Right cardiac atrium (tissue), 5 donors: ENCODE measurements at regions not wholly inside any gene's neighbourhood (a gene's known extent, or its start where the extent isn't known, plus 50 kb on each side); places are given as distances from the start of the nearest gene placed in this dataset.

Experiments used
- ATAC-seq, 2 donors: fragments of 200-7000 bp; cut with Tn5 transposase; one replicate each; pipeline versions ENCODE4 v1.8.0 to v1.9.1; 2020; ENCODE audit warnings: moderate library complexity in 2 of 2, mild to moderate bottlenecking in 1 of 2
- DNase-seq, 3 donors: peaks; one replicate each; pipeline ENCODE4 v3.0.0-alpha.2; 2020
- H3K27ac ChIP-seq: one replicate; pipeline ENCODE4 v1.5.1; 2013; ENCODE audit warnings: mild to moderate bottlenecking, low read length, control low read depth, moderate library complexity
- H3K27me3 ChIP-seq: one replicate; pipeline ENCODE4 v1.6.1; 2013; ENCODE audit not compliant: control insufficient read depth, insufficient read depth
- H3K4me1 ChIP-seq: one replicate; pipeline ENCODE4 v1.6.1; 2013; ENCODE audit warnings: low read length; ENCODE audit not compliant: control insufficient read depth, insufficient read depth
- H3K4me3 ChIP-seq: one replicate; pipeline ENCODE4 v1.5.1; 2013; ENCODE audit warnings: low read length, control low read depth
- H3K9me3 ChIP-seq: one replicate; pipeline ENCODE4 v1.6.1; 2013; ENCODE audit warnings: low read length; ENCODE audit not compliant: control insufficient read depth
- WGBS: extraction: QIAGEN DNeasy Blood & Tissue Kit; methylation state at CpG from one replicate; pipeline ENCODE4 v1.1.7; 2013; 5-methylcytosine and 5-hydroxymethylcytosine counted together
- intact Hi-C, 4 donors: fragments of 100-400 bp; cut with DNase I; formaldehyde crosslinking; loops; one replicate each; pipeline versions ENCODE4 v1.11.0 to v1.14.0; 2022 to 2023
- donor health status: healthy with polysubstance abuse.
- donor health status: DM: no; HTN: yes; CAD: no.
- donor health status: DM: no; HTN: no; CAD: no.
- donor health status: DM: no; HTN: yes; CAD: no; lungs with severe emphysema.
- donor health status: DM: yes; HTN: yes; CAD: no.

- no peak overlapping the region for H3K4me3 ChIP-seq
- intact Hi-C loops: no loop called here
- ATAC-seq: no peak
- H3K27me3 ChIP-seq: no peaks in the 10 kb centered on the region
- no peaks in the 10 kb centered on the region for H3K4me1 ChIP-seq
- no peaks in the 10 kb centered on the region for H3K9me3 ChIP-seq
- no peak overlapping the region for H3K27ac ChIP-seq
- DNase-seq: no peak
Observed at GRCh38 chr2:186187854-186188253, 298.2 kb upstream of the ZC3H15 start.

- no peaks in the 10 kb centered on the region for H3K9me3 ChIP-seq
- no peak for ATAC-seq
- intact Hi-C loops: no loop called here
Observed at GRCh38 chr2:186189816-186190215, 296.2 kb upstream of the ZC3H15 start.

GRCh38 chr2:186195696-186196095 lies 290.4 kb upstream of the ZC3H15 start:
- WGBS: 92% methylated on average over 3 of the region's 3 CpGs
- ATAC-seq: no peak
- DNase-seq: no peak
- Histone ChIP-seq H3K4me1 (no peaks in the 10 kb centered on the region), H3K27me3 (no peaks in the 10 kb centered on the region), H3K9me3 (no peaks in the 10 kb centered on the region), H3K27ac (no peak overlapping the region), H3K4me3 (no peak overlapping the region)
- intact Hi-C loops: no loop called here

More at GRCh38 chr2:186189816-186190215, 296.2 kb upstream of the ZC3H15 start:
- Histone ChIP-seq H3K27me3 (no peaks in the 10 kb centered on the region), H3K4me1 (no peaks in the 10 kb centered on the region), H3K4me3 (no peak overlapping the region), H3K27ac (no peak overlapping the region)
- no peak for DNase-seq

GRCh38 chr2:186197955-186198354 lies 288.1 kb upstream of the ZC3H15 start:
- ATAC-seq: no peak
- Histone ChIP-seq H3K27ac (no peak overlapping the region), H3K4me3 (no peak overlapping the region), H3K27me3 (no peaks in the 10 kb centered on the region), H3K9me3 (no peaks in the 10 kb centered on the region), H3K4me1 (no peaks in the 10 kb centered on the region)
- 99% methylated on average over 1 of the region's 1 CpG for WGBS
- no peak for DNase-seq
- intact Hi-C loops: no loop called here

- intact Hi-C loops: no loop called here
- no peaks in the 10 kb centered on the region for H3K4me1 ChIP-seq
- DNase-seq: no peak
- 55% methylated on average over 1 of the region's 1 CpG for WGBS
- no peaks in the 10 kb centered on the region for H3K9me3 ChIP-seq
- no peak for ATAC-seq
- no peaks in the 10 kb centered on the region for H3K27me3 ChIP-seq
- H3K27ac ChIP-seq: no peak overlapping the region
- H3K4me3 ChIP-seq: no peak overlapping the region
Observed at GRCh38 chr2:186199029-186199428, 287.0 kb upstream of the ZC3H15 start.

- Histone ChIP-seq H3K27ac (no peak overlapping the region), H3K4me3 (no peak overlapping the region), H3K4me1 (no peaks in the 10 kb centered on the region), H3K9me3 (no peaks in the 10 kb centered on the region), H3K27me3 (no peaks in the 10 kb centered on the region)
- DNase-seq (no peak), ATAC-seq (no peak)
- intact Hi-C loops: no loop called here
Observed at GRCh38 chr2:186201371-186201770, 284.7 kb upstream of the ZC3H15 start.

- Histone ChIP-seq H3K4me3 (no peak overlapping the region), H3K4me1 (no peaks in the 10 kb centered on the region), H3K27me3 (no peaks in the 10 kb centered on the region), H3K27ac (no peak overlapping the region), H3K9me3 (no peaks in the 10 kb centered on the region)
- ATAC-seq (no peak), DNase-seq (no peak)
- intact Hi-C loops: no loop called here
- WGBS: 39% methylated on average over 1 of the region's 1 CpG
Observed at GRCh38 chr2:186205254-186205911, 280.7 kb upstream of the ZC3H15 start.

GRCh38 chr2:186209532-186209931 lies 276.5 kb upstream of the ZC3H15 start:
- ATAC-seq: no peak
- DNase-seq: no peak
- Histone ChIP-seq H3K27me3 (no peaks in the 10 kb centered on the region), H3K27ac (no peak overlapping the region), H3K9me3 (no peaks in the 10 kb centered on the region), H3K4me1 (no peaks in the 10 kb centered on the region), H3K4me3 (no peak overlapping the region)
- intact Hi-C loops: no loop called here
- 96% methylated on average over 5 of the region's 5 CpGs for WGBS

- Histone ChIP-seq H3K4me1 (no peaks in the 10 kb centered on the region), H3K9me3 (no peaks in the 10 kb centered on the region), H3K27ac (no peak overlapping the region), H3K27me3 (no peaks in the 10 kb centered on the region), H3K4me3 (no peak overlapping the region)
- ATAC-seq: no peak
- intact Hi-C loops: no loop called here
- 77% methylated on average over 5 of the region's 5 CpGs for WGBS
- DNase-seq: no peak
Observed at GRCh38 chr2:186220409-186220808, 265.7 kb upstream of the ZC3H15 start.

- no peaks in the 10 kb centered on the region for H3K9me3 ChIP-seq
- intact Hi-C loops: no loop called here
- H3K4me1 ChIP-seq: no peaks in the 10 kb centered on the region
- H3K27ac ChIP-seq: no peak overlapping the region
- 74% methylated on average over 1 of the region's 1 CpG for WGBS
- no peaks in the 10 kb centered on the region for H3K27me3 ChIP-seq
- DNase-seq: no peak
- no peak overlapping the region for H3K4me3 ChIP-seq
- no peak for ATAC-seq
Observed at GRCh38 chr2:186229265-186229664, 256.8 kb upstream of the ZC3H15 start.

- Histone ChIP-seq H3K4me3 (no peak overlapping the region), H3K27me3 (no peaks in the 10 kb centered on the region), H3K27ac (no peak overlapping the region), H3K4me1 (no peaks in the 10 kb centered on the region), H3K9me3 (no peaks in the 10 kb centered on the region)
- intact Hi-C loops: no loop called here
- DNase-seq (no peak), ATAC-seq (no peak)
- WGBS: 95% methylated on average over 4 of the region's 4 CpGs
Observed at GRCh38 chr2:186241874-186242273, 244.2 kb upstream of the ZC3H15 start.

GRCh38 chr2:186254759-186255158 lies 231.3 kb upstream of the ZC3H15 start:
- H3K4me3 ChIP-seq: no peak overlapping the region
- no peak overlapping the region for H3K27ac ChIP-seq
- H3K9me3 ChIP-seq: no peaks in the 10 kb centered on the region
- WGBS: 77% methylated on average over 2 of the region's 2 CpGs
- no peaks in the 10 kb centered on the region for H3K27me3 ChIP-seq
- DNase-seq (no peak), ATAC-seq (no peak)
- intact Hi-C loops: no loop called here
- no peaks in the 10 kb centered on the region for H3K4me1 ChIP-seq
